ENCODE measurements at regions not wholly inside any gene's neighbourhood (a gene's known extent, or its start where the extent isn't known, plus 50 kb on each side); places are given as distances from the start of the nearest gene placed in this dataset.

DNA sequence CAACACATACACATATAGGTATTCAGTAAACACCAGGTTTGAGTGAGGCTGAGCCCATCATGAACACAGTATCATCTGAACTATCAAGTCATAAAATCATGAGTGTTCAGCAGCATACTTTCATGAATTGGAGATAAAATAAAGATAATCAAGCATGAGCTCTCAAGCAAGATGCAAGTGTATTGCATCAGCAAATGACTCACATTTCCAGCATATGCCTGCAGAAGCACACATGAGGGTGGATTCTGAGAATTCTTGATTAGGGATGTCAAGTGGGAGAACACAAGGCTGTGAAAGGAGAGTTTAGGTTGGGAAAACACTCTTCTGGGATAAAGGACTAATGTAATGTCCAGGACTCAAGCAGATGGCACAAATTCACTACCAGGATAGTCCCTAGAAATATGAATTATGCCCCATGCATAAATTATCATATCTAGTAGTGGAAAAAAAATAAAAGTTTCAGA is 299.2 kb downstream of the SRGAP2C start:
- TF ChIP-seq, protein P1, sequence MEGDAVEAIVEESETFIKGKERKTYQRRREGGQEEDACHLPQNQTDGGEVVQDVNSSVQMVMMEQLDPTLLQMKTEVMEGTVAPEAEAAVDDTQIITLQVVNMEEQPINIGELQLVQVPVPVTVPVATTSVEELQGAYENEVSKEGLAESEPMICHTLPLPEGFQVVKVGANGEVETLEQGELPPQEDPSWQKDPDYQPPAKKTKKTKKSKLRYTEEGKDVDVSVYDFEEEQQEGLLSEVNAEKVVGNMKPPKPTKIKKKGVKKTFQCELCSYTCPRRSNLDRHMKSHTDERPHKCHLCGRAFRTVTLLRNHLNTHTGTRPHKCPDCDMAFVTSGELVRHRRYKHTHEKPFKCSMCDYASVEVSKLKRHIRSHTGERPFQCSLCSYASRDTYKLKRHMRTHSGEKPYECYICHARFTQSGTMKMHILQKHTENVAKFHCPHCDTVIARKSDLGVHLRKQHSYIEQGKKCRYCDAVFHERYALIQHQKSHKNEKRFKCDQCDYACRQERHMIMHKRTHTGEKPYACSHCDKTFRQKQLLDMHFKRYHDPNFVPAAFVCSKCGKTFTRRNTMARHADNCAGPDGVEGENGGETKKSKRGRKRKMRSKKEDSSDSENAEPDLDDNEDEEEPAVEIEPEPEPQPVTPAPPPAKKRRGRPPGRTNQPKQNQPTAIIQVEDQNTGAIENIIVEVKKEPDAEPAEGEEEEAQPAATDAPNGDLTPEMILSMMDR (IDR thresholded peaks at IDR 0.05), result no peak
- no peak for TF ChIP-seq POLR2A (IDR thresholded peaks at IDR 0.05)

Data from prostate gland (tissue), 2 donors.